ENCODE measurements at regions not wholly inside any gene's neighbourhood (a gene's known extent, or its start where the extent isn't known, plus 50 kb on each side); places are given as distances from the start of the nearest gene placed in this dataset.
A peak's percentile ranks its signal among the peaks of the same experiment; 100 is the strongest.

GRCh38 chr11:97743205-97743742 lies 1277.5 kb upstream of the CNTN5 start:
- H3K27ac ChIP-seq: no peak overlapping the region
- TF ChIP-seq CTCF (conservative IDR thresholded peaks at IDR 0.05): no peak

DNA sequence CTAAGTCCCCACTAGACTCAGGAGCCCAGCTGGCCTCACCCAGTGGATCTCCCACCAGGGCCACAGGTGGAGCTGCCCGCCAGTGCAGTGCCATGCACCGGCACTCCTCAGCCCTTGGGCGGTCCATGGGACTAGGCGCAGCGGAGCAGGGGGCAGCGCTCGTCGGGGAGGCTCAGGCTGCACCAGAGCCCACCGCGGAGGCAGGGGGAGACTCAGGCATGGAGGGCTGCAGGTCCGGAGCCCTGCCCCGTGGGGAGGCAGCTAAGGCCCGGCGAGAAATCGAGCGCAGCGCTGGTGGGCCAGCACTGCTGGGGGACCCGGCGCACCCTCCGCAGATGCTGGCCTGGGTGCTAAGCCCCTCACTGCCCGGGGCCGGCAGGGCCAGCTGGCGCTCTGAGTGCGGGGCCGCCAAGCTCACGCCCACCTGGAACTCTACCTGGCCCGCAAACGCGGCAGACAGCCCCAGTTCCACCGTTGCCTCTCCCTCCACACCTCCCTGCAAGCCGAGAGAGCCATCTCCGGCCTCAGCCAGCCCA lies 1275.2 kb upstream of the CNTN5 start:
- no peak for TF ChIP-seq CTCF (conservative IDR thresholded peaks at IDR 0.05)
- peak overlapping the region; percentile 63; the same call in 1 of the 2 replicates for H3K27ac ChIP-seq

DNA sequence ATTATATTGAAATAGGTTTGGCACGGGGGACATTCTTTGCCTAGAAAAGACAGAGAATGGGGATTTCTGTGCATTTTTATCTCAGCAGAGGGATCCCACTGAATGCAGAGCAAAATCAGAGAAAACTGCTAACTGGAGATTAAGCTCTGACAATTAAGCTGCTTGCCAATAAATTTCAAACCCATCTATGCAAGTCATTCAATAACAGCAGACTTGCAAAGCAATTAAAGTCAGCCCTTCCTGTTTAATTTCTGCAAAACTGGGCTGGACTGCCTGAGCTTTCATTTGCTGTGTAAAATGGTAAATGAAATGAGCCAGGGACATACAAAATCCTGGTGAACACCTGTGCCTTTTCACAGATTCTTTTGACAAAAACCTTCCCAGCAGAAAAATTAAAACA lies 1273.9 kb upstream of the CNTN5 start:
- peak overlapping the region; percentile 63 for H3K27ac ChIP-seq
- TF ChIP-seq CTCF (conservative IDR thresholded peaks at IDR 0.05): no peak

- peak overlapping the region; percentile 48 for H3K27ac ChIP-seq
- TF ChIP-seq CTCF (conservative IDR thresholded peaks at IDR 0.05): peak; percentile 53
These were observed 1269.3 kb upstream of the CNTN5 start for GRCh38 chr11:97751405-97751804.

DNA sequence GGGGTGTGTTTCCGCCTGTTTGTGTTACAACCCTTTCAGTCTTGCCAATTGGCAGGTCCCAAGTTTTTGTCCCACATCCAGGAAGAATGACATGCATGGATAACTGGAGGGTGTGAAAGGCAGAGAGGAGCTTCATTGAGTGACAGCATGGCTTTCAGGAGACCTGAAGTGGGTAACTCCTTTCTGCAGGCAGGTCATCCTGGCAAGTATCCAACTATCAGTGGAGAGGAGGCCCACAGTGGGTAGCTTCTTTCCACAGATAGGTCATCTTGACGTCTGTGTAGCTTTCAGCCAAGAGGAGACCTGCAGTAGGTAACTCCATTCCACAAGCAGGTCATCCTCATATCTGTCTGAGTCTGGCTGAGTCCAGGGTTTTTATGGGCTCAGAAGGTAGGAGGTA lies 1268.8 kb upstream of the CNTN5 start:
- H3K27ac ChIP-seq: peak overlapping the region; percentile 48
- TF ChIP-seq CTCF (conservative IDR thresholded peaks at IDR 0.05): no peak

GRCh38 chr11:97754976-97755375 lies 1265.8 kb upstream of the CNTN5 start:
- TF ChIP-seq CTCF (conservative IDR thresholded peaks at IDR 0.05): no peak
- no peak overlapping the region for H3K27ac ChIP-seq

DNA sequence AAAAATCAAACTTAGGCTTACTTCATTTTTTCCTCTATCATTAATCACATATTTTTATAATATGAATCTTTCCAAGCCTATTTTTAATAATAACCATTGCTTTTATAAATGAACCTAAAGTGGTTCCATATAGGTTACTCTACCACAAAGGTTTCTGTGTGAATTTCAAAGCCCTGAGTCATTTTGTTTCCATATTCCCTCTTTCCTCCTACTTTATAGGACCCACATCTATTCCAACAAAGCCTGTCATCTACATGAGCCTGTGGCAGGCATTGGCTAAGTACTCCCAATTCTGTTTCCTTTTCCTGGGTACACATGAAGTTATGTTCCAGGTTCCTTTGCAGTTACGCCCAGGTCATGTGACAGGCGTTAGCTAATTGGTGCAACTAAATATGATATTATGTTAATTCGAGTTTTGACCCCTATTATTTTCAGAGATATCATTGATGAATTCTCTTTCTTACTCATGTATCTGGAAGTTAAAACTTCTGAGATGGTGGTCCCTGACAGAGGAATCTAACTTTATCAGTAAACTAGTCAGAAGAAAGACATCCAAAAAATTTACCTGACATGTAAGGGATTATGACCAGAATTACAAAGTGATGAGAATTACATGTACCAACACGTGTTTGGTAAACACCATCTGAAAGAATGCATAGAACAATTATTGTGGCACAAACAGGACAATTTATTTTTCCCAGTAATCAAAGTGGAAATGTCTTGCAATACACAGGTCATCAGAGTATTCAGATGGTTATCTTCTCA lies 1264.0 kb upstream of the CNTN5 start:
- H3K27ac ChIP-seq: no peak overlapping the region
- TF ChIP-seq CTCF (conservative IDR thresholded peaks at IDR 0.05): no peak
